LoVo (cell line): ENCODE measurements at regions not wholly inside any gene's neighbourhood (a gene's known extent, or its start where the extent isn't known, plus 50 kb on each side); places are given as distances from the start of the nearest gene placed in this dataset.

Source experiments
- DNase-seq: peaks from one replicate; pipeline ENCODE4 v3.0.0-alpha.2; 2016; ENCODE audit warnings: low spot score

DNA sequence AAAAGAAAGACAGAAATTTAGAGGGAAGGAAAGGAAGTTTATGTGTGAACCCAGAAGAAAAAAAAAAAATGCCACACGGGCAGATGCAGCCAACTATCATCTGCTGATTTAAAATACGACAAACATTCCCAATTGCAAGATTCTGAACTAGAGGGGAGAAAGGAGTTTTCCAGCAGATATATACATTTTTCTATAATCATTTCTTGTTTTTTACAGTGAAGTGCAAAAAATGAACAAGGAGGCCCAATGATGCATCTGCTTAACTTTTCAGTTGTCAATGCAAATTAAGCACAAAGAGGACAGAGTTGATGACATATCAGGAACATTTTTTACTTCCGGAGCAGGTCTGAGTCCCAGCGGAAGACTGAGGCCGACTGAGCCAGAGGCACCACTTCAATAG is 144.7 kb downstream of the MYCN start:
- no peak for DNase-seq

DNA sequence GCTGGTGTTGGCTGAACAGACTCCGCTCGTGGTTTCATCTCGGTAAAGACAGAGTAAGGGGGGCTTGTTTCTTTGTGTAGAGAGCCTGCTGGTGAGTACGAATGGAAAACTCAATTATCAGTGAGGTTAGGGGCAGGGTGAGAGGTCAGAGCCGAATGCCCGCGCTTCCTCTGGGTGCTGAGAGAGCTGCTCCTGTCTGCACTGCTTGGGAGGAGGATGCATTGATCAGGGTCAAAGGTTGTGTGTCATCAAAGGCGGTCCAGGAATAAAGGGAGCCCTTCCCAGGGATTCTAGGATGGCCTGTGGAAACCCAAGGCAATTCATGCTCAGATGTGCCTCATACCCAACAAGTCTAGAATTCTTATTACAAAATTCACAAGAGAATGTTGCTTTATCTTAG is 143.9 kb downstream of the MYCN start:
- DNase-seq: no peak

- DNase-seq: no peak
These were observed 141.9 kb downstream of the MYCN start for GRCh38 chr2:16082276-16082675.

GRCh38 chr2:16081316-16082200 is 141.2 kb downstream of the MYCN start:
- no peak for DNase-seq

DNA sequence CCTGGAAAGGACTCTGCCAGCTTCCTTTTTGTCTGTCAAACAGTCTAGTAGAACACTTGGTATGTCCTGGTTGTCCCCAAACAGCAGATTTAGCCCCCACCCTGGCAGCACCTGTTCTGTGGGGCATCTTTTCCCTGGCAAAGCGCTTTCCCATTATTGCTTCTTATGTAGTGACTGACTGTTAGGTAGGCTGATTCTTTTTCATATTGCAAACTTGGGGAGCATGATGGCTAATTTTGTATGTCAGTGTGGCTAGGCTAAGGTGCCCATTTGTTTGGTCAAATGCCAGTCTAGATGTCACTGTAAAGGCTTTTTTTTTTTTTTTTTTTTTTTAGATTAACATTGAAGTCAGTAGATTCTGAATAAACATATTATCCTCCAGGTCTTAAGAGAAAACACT is 140.2 kb downstream of the MYCN start:
- DNase-seq: no peak

- DNase-seq: no peak
These were observed 139.7 kb downstream of the MYCN start for GRCh38 chr2:16080071-16080470.

- DNase-seq: no peak
These were observed 139.3 kb downstream of the MYCN start for GRCh38 chr2:16079637-16080036.

- DNase-seq: no peak
These were observed 137.3 kb downstream of the MYCN start for GRCh38 chr2:16077601-16078000.

DNA sequence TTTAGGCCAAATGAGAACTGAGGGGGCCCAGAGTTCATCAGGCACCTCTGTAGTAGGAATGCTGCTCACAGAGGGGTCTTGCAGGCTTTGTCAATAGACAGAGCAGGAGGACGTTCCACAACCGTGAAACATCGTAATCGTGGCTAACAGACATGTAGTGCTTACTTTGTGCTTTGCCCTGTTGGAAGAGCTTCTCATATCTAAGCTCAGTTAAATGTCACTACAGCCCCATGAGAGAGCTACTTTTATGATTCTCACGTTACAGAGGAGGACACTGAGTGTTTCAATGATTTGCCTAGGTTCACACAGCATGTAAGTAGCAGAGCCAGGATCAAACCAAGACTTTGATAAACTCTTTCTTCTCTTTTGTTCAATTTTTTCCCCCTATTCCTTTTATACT is 136.6 kb downstream of the MYCN start:
- DNase-seq: no peak

- DNase-seq: no peak
These were observed 135.0 kb downstream of the MYCN start for GRCh38 chr2:16075045-16076012.

GRCh38 chr2:16073921-16074425 is 133.6 kb downstream of the MYCN start:
- DNase-seq: no peak

DNA sequence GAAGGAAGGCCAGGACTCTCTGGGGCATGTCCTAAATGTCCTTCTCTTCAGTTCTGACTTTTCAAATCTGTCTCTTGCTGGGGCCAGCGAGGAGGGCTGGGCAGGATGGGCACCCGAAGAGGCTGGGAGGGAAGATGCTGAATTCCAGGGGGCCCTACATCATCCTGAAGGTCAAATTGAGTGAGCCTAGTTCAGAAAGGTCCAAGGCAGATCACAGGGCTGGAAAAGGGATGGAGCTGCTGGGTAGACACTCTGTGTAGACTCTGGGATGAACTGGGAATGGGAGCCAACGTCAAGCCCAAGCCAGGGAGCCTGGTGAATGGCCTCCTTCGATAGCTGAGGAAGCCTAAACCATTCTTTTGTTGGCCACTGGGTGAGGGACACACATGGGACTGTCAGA is 133.1 kb downstream of the MYCN start:
- DNase-seq: no peak

DNA sequence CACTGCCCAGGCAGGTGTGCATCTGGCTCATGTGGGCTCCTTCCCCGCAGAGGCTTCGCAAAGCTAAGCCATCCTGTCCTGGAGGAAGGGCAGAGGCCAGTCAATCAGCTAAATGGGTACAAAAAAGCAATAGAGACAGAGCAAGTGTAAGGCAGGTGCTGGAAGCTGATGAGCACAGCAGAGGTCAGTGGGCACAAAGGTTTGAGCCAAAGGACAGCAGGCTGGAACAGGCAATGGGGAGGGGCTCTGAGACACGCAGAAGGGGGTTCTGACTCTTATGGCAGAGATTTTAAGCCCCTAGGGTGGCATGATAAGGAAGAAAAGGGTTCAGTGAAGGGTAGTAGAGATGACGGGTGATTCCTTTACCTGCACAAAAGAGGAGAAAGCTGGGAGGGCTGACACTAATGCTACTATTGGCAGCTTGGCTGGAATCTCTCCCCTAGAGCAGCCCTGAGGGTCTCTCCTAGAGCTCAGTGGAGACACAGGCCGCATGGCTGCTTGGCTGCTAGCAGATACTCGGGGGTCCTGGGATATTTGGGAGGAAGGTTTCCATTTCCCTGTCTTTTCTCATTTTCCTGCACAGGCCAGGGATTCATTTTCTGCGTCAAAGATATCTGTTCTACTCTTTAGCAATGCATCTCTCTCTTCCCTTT is 132.4 kb downstream of the MYCN start:
- no peak for DNase-seq

- no peak for DNase-seq
These were observed 131.7 kb downstream of the MYCN start for GRCh38 chr2:16071865-16072637.

DNA sequence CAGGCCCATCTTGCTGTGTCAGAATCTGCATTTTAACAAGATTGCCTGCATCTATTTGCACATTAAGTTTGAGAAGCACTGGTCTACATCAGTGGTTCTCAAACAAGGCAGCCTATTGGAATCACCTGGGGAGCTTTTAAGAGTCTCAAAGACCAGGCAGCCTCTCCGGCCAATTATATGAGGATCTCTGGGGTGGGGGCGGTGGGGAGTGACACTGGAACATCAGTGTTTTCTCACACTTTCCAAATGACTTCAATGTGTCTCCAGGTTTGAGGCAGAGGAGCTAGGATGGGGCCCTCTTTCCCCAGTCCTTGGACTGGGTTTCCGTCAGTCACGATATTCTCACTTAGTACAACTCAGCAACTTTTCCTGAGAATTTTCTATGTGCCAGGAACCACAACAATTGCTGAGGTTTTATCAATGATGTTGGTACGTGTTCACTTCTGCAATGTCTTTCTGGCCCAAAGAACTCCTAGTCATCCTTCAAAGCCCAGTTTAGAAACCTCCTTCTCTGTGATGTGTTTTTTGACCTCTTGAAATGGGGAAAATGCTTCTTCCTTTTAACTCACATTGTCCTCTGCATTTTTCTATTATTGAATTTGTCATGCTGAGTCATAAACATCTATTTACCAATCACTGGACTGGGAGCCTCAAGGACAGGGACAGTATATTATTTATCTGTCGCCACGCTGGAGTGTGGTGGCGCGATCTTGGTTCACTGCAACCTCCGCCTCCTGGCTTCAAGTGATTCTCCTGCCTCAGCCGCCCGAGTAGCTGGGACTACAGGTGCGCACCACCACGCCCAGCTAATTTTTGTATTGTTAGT is 130.9 kb downstream of the MYCN start:
- no peak for DNase-seq

DNA sequence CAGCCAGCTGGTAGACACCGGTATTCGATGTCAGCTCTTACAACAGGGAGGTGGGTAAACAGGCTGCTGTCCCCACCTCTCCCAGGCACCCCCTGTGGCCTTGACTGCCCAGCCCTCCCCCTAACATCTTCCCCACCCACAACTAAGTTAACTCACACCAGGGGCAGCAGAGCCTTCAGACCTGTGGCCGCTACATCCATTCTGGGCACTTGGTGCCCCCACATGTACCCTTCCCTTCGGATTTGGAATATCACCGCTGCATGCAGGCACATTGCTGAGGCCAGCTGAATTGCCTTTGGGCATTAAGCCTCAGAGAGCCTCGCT is 130.3 kb downstream of the MYCN start:
- DNase-seq: no peak

- DNase-seq: no peak
These were observed 129.7 kb downstream of the MYCN start for GRCh38 chr2:16069933-16070647.

DNA sequence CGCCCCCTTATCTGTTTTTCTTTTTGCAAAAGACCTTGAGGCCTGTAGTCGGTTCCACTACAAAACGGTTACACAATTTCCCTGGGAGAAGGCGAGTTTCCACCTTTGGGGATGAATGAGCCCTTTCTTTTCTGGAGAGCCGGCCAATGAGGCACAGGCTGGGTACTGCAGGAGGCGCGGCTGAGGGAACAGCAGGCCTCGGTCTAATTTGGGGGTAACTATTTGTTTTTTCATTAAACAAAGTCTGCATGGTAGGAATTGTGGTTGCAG is 129.2 kb downstream of the MYCN start:
- DNase-seq: no peak

- no peak for DNase-seq
These were observed 128.2 kb downstream of the MYCN start for GRCh38 chr2:16068552-16068940.

- no peak for DNase-seq
These were observed 127.7 kb downstream of the MYCN start for GRCh38 chr2:16067866-16068551.
